ENCODE measurements at regions not wholly inside any gene's neighbourhood (a gene's known extent, or its start where the extent isn't known, plus 50 kb on each side); places are given as distances from the start of the nearest gene placed in this dataset.

- in situ Hi-C loops (cut with HindIII; ENCODE audit: low pct_unique_long_range_greater_than_20kb, low sequenced_read_pairs), result no loop called here
- no peak for DNase-seq (ENCODE audit: low read depth)
Observed at GRCh38 chr5:2489306-2489705, 262.2 kb downstream of the IRX2 start.

GRCh38 chr5:2488593-2488992 is 262.9 kb downstream of the IRX2 start:
- in situ Hi-C loops (cut with HindIII; ENCODE audit: low pct_unique_long_range_greater_than_20kb, low sequenced_read_pairs), result no loop called here
- DNase-seq (ENCODE audit: low read depth), result no peak

GRCh38 chr5:2487152-2487763 is 264.2 kb downstream of the IRX2 start:
- in situ Hi-C loops (cut with HindIII; ENCODE audit: low pct_unique_long_range_greater_than_20kb, low sequenced_read_pairs), result no loop called here
- DNase-seq (ENCODE audit: low read depth), result no peak

DNA sequence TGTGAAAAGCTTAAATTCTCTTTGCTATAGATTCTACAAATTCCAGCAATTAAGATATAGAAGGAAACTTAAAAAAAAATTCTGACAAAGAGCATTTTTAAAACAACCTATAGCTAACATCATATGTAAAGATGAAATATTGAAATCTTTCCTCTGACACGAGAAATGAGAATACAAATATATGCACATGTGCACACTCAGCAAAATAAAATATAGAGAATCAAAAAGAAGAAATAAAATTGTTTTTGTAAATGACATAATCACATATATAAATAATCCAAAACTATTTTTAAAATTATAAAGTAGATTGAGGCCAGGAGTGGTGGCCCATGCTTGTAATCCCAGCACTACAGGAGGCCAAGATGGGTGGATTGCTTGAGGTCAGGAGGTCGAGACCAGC is 265.1 kb downstream of the IRX2 start:
- no peak for DNase-seq (ENCODE audit: low read depth)
- in situ Hi-C loops (cut with HindIII; ENCODE audit: low pct_unique_long_range_greater_than_20kb, low sequenced_read_pairs), result no loop called here

GRCh38 chr5:2482778-2483177 is 268.7 kb downstream of the IRX2 start:
- in situ Hi-C loops (cut with HindIII; ENCODE audit: low pct_unique_long_range_greater_than_20kb, low sequenced_read_pairs), result no loop called here
- DNase-seq (ENCODE audit: low read depth), result no peak

DNA sequence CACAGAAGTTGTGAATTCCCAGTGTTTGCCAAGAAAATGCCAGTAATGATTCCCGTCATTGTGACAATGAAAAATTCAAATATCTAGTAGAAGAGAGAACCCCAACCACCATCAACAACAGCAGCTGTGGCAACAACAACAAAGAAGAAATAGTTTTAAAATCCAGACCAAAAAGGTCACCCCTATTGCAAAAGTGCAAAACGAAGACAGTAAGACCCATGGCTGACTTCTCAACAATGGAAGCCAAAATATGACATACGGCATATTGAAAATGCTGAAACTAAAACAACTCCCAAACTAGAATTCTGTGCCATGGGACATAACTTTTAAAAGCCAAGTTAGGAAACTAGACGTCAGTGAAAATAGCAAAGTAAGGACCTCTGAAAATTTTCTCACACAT is 270.6 kb downstream of the IRX2 start:
- in situ Hi-C loops (cut with HindIII; ENCODE audit: low pct_unique_long_range_greater_than_20kb, low sequenced_read_pairs), result no loop called here
- no peak for DNase-seq (ENCODE audit: low read depth)

- DNase-seq (ENCODE audit: low read depth), result no peak
- in situ Hi-C loops (cut with HindIII; ENCODE audit: low pct_unique_long_range_greater_than_20kb, low sequenced_read_pairs), result no loop called here
Observed at GRCh38 chr5:2475902-2476301, 275.6 kb downstream of the IRX2 start.

- no peak for DNase-seq (ENCODE audit: low read depth)
- in situ Hi-C loops (cut with HindIII; ENCODE audit: low pct_unique_long_range_greater_than_20kb, low sequenced_read_pairs), result no loop called here
Observed at GRCh38 chr5:2472670-2473069, 278.8 kb downstream of the IRX2 start.

DNA sequence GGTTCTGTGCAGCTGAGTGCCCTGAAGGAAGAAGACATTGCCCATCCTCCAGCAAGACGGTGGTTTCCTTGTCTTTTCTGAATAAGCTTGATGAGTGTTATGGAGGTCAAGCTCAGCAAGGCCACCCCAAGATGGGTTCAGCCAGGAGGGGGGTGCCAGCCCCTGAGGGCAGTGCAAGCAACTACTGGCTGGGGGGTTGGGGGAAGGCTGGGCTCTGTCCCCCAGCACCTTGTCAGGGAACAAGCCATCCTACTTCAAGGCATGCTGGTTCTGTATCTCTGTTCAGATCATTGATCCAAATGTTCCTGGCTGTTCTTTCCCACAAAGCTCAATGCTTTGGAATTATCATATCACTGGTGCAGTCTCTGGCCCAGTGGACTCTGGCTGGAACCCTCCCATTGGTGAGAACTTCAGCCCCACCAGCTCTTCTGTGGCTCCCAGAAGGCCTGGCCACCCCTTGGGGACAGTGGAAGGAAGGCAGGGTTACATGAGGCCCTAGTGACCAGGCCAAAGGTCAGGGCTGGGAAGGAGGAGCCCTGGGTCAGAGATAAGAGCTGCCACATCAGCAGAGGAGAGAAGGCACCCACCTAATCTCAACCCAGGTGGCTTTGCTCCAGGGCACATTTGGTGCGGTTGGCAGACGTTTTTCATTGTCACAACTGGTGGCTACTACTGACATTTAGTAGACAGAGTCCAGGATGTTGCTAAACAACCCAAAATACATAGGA is 280.2 kb downstream of the IRX2 start:
- DNase-seq (ENCODE audit: low read depth), result no peak
- in situ Hi-C loops (cut with HindIII; ENCODE audit: low pct_unique_long_range_greater_than_20kb, low sequenced_read_pairs), result no loop called here

- DNase-seq (ENCODE audit: low read depth), result no peak
- in situ Hi-C loops (cut with HindIII; ENCODE audit: low pct_unique_long_range_greater_than_20kb, low sequenced_read_pairs), result no loop called here
Observed at GRCh38 chr5:2466966-2467365, 284.5 kb downstream of the IRX2 start.

- in situ Hi-C loops (cut with HindIII; ENCODE audit: low pct_unique_long_range_greater_than_20kb, low sequenced_read_pairs), result no loop called here
Observed at GRCh38 chr5:2465383-2465782, 286.1 kb downstream of the IRX2 start.

GRCh38 chr5:2464141-2464540 is 287.3 kb downstream of the IRX2 start:
- in situ Hi-C loops (cut with HindIII; ENCODE audit: low pct_unique_long_range_greater_than_20kb, low sequenced_read_pairs), result no loop called here
- DNase-seq (ENCODE audit: low read depth), result no peak

More at GRCh38 chr5:2465383-2465782, 286.1 kb downstream of the IRX2 start:
- no peak for DNase-seq (ENCODE audit: low read depth)

GRCh38 chr5:2461701-2462691 is 289.5 kb downstream of the IRX2 start:
- DNase-seq (ENCODE audit: low read depth), result no peak
- in situ Hi-C loops (cut with HindIII; ENCODE audit: low pct_unique_long_range_greater_than_20kb, low sequenced_read_pairs), result no loop called here

DNA sequence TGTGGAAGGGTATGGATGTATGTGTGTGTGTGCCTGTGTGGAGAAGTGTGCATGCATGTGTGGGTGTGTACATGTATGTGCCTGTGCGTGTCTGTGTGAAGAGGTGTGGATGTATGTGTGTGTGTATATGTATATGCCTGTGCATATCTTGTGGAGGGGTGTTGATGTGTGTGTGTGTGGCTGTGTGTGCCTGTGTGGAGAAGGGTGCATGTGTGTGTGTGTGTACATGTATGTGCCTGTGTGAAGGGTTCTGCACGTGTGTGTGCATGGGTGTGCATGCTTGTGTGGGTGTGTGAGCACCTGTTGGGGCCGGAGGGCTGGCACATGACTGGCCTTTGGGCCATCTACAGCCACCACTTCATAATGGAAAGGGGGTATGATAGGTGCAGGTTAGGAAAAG is 291.4 kb downstream of the IRX2 start:
- DNase-seq (ENCODE audit: low read depth), result no peak

DNA sequence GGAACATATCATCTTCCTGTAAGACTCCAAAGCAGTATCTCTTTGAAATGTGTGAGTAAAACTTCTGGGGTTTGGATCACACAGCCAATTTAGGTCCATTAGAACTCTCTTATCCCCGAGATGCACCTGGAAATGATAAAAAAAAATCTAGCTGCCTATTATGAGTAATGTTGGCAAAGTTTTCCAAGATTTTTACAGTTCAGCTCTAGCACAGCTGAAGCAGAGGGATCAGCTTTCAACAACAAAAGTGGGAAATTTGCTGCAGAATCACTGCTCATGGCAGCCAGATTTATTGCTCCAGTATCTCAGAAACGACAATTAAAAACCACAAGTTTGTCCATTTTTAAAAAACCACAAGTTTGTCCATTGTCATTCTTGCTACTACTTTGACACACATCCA is 292.2 kb downstream of the IRX2 start:
- no peak for DNase-seq (ENCODE audit: low read depth)
- in situ Hi-C loops (cut with HindIII; ENCODE audit: low pct_unique_long_range_greater_than_20kb, low sequenced_read_pairs), result no loop called here

More for the DNA sequence above, 291.4 kb downstream of the IRX2 start:
- in situ Hi-C loops (cut with HindIII; ENCODE audit: low pct_unique_long_range_greater_than_20kb, low sequenced_read_pairs), result no loop called here

GRCh38 chr5:2455878-2456277 is 295.6 kb downstream of the IRX2 start:
- in situ Hi-C loops (cut with HindIII; ENCODE audit: low pct_unique_long_range_greater_than_20kb, low sequenced_read_pairs), result no loop called here

GRCh38 chr5:2454876-2455275 is 296.6 kb downstream of the IRX2 start:
- in situ Hi-C loops (cut with HindIII; ENCODE audit: low pct_unique_long_range_greater_than_20kb, low sequenced_read_pairs), result no loop called here
- no peak for DNase-seq (ENCODE audit: low read depth)

More at GRCh38 chr5:2455878-2456277, 295.6 kb downstream of the IRX2 start:
- DNase-seq (ENCODE audit: low read depth), result no peak

DNA sequence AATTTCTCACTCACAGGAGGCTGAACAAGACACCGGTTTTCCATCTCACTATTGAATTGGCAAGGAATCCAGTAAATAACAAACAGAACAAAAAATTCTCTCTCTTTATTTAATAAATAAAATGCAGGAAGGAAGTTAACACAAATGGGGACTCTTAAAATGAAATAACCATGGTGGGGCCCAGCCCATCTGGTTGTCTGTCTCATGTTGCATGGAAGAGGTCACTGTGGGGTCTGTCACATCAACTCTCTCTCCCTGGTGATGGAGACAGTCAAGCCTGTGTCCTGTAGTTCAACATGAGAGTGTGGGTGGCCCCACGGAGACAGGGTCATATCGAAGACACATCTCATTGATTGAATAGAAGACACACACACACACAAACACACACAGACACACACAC is 297.7 kb downstream of the IRX2 start:
- in situ Hi-C loops (cut with HindIII; ENCODE audit: low pct_unique_long_range_greater_than_20kb, low sequenced_read_pairs), result no loop called here

GRCh38 chr5:2451100-2451499 is 300.4 kb downstream of the IRX2 start:
- no peak for DNase-seq (ENCODE audit: low read depth)
- in situ Hi-C loops (cut with HindIII; ENCODE audit: low pct_unique_long_range_greater_than_20kb, low sequenced_read_pairs), result no loop called here

More for the DNA sequence above, 297.7 kb downstream of the IRX2 start:
- no peak for DNase-seq (ENCODE audit: low read depth)
